ENCODE measurements at regions not wholly inside any gene's neighbourhood (a gene's known extent, or its start where the extent isn't known, plus 50 kb on each side); places are given as distances from the start of the nearest gene placed in this dataset.
"Not testable (repeated sequence)": the region's sequence is repeated elsewhere in the genome, so short reads cannot be mapped to it uniquely, and the experiment has no call there.

GRCh38 chr3:26132942-26133341 is 343.1 kb downstream of the OXSM start:
- DNase-seq (ENCODE audit: low read depth, low spot score) = no peak

- DNase-seq (ENCODE audit: low read depth, low spot score) = no peak
Measured at GRCh38 chr3:26141296-26141695, 351.4 kb downstream of the OXSM start.

DNA sequence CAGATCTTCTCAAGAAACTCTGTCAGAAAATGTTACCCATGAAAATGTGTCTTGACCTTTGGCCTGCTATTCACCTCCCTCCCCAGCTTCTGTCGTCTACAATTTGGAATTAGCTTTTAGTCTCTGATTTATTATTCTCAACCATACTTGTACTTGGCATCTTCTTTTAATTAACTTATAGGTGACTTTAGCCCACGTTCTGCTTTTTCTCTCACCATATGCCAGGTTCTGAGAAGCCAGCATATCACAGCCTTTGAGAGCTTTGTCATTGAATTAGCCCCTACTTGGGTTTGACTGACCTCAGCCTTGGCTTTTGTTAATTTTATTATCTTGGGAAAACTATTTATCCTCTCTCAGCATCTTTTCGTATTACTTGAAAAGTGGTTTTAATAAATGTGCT is 355.9 kb downstream of the OXSM start:
- DNase-seq (ENCODE audit: low read depth, low spot score) = no peak

DNA sequence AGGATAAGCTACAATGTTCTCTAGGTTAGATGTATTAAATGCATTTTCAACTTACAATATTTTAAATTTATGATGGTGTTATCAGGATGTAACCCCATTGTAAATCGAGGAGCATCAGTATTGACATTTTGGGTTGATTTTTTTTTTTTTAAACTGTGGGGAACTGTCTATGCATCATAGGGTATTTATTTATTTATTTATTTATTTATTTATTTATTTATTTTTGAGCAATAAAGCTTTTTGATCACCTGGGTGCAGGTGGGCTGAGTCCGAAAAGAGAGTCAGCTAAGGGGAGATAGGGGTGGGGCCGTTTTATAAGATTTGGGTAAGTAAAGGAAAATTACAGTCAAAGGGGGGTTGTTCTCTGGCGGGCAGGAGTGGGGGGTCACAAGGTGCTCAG is 367.5 kb downstream of the OXSM start:
- DNase-seq (ENCODE audit: low read depth, low spot score) = not testable (repeated sequence)

GRCh38 chr3:26171006-26171405 is 381.1 kb downstream of the OXSM start:
- no peak for DNase-seq (ENCODE audit: low read depth, low spot score)

- DNase-seq (ENCODE audit: low read depth, low spot score) = no peak
Measured at GRCh38 chr3:26191556-26191955, 401.7 kb downstream of the OXSM start.

- DNase-seq (ENCODE audit: low read depth, low spot score) = no peak
Measured at GRCh38 chr3:26193558-26193957, 403.7 kb downstream of the OXSM start.

DNA sequence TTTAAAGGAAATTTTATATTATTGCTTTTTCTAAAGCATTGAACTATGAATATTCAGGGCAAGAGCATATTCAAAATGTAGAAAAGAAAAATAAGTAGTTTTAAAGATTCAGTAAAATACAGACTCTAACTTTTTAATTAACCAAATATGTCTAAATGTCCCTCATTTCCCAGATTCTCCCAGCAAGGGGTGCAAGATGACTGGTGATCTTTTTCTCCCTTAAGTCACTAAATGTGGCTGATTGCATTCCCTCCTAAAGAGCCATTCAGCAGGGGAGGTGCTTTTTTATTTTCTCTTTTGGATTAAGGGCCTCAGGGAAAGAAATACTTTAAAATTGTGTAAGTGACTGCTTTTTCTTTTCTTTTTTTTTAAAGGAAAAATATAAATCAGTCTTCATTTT is 406.9 kb downstream of the OXSM start:
- no peak for DNase-seq (ENCODE audit: low read depth, low spot score)

GRCh38 chr3:26198609-26199008 is 408.7 kb downstream of the OXSM start:
- no peak for DNase-seq (ENCODE audit: low read depth, low spot score)

- DNase-seq (ENCODE audit: low read depth, low spot score) = no peak
Measured at GRCh38 chr3:26202169-26202568, 412.3 kb downstream of the OXSM start.

DNA sequence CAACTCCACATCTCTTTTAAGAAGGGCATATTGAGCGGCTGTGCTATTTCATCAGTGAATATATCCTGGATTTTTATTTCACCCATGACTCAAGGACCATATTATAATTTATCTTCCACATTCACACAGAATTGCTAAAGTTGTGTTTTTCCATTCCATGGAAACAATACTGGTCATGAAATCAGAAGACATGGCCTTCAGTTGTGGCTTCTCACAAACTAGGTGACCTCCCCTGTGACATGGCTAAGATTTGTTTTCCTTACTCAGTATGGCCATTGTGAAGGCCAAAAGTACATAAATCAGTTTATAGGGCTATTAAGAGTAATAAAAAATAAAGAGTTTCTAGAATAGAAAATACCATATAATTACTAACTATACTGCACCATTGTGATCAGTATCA is 415.6 kb downstream of the OXSM start:
- no peak for DNase-seq (ENCODE audit: low read depth, low spot score)

DNA sequence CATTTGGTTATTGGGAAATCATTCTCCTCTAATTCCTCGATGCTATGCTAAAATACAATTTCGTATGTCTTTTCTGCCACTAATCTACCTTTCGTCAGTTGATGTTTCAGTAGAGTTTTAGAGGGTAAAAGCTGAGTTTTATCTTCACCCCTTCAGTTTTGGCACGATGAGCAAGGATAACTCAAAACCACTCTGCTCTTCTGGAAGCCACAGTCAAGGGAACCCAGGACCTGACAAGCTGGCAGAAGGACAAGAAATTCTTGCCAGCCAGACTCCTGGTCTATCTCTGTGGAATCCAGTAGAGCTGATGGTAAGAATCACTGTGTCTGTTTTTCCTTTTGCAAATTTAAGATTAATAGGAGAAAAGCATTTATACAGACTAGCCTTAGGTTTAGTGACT is 414.4 kb upstream of the LRRC3B start:
- no peak for DNase-seq (ENCODE audit: low read depth, low spot score)

DNA sequence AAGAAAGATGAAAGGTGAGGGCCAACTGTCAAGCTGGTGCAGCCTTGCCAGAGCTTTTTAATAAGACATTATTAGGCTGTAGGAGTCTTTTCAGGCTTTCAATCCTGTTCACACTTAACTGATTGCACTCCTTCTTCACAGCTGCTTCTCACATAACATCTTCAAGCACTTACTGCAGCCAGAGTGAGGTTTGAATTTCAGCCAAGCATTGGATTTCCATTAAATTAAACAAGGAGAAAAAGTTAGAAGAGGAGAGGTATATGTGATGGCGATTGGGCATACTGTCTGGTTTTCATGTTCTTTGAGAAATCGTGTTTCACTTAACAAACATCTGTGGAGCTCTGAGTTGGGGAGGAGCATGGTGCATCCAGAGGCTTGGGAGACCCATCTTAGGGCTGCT is 392.8 kb upstream of the LRRC3B start:
- no peak for DNase-seq (ENCODE audit: low read depth, low spot score)

- no peak for DNase-seq (ENCODE audit: low read depth, low spot score)
Measured at GRCh38 chr3:26233374-26233773, 389.2 kb upstream of the LRRC3B start.

DNA sequence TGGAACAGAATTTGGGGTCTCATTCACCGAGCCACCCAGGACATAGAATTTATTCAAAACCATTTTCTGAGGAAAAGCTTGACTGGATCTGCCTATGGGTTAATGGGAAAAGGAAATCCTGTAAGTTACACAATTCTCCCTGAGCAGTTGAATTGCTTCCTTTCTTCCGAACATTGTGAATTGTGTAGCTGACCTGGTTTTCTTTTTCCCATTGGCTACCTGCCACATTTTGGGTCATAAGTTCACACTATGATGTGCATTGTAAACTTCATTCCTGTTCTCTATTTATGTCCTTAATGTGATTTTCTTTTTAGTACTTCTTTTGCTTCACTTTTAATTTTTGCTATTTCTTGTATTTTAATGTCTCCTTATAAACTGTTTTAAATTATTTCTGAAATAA is 386.0 kb upstream of the LRRC3B start:
- no peak for DNase-seq (ENCODE audit: low read depth, low spot score)

- DNase-seq (ENCODE audit: low read depth, low spot score) = no peak
Measured at GRCh38 chr3:26237036-26237682, 385.4 kb upstream of the LRRC3B start.

GRCh38 chr3:26244586-26244985 is 378.0 kb upstream of the LRRC3B start:
- DNase-seq (ENCODE audit: low read depth, low spot score) = not testable (repeated sequence)

DNA sequence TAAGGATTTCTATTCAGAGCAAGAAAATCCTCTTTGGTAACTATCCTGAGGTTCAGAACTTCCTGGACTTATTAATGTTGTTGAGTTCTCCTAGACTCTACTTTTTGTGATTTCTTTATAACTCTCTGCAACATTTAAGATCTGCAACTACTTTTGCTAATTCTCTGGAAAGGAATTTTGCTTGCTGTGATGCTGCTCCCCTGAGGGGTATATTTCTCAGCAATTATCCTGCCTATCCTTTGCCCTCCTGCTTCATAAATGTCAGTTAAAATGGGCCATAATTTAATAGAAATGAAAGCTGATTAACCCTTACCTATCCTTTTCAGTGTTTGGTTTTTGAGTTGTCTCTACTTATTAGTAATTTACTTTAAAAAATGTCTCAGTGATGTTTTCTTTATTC is 377.3 kb upstream of the LRRC3B start:
- DNase-seq (ENCODE audit: low read depth, low spot score) = no peak

GRCh38 chr3:26246901-26247300 is 375.7 kb upstream of the LRRC3B start:
- no peak for DNase-seq (ENCODE audit: low read depth, low spot score)

DNA sequence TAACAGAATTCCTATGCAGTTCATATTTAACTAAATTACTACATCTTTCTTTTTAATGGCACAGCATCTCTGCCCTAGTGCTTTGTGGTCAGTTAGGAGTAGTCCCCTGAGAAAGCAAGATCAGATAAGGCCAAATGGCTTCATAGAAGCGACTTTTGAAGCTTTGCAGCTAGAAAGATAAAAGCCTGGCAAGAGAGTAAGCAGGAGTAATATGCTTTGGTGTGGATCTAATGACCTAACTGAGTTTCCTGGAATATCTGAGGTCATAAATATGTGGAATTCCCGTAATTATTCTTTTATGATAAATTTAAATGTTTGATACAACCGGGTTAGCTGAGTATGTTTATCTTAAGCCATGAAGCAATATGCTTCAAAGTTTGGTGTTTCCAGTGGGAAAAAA is 374.9 kb upstream of the LRRC3B start:
- DNase-seq (ENCODE audit: low read depth, low spot score) = no peak

DNA sequence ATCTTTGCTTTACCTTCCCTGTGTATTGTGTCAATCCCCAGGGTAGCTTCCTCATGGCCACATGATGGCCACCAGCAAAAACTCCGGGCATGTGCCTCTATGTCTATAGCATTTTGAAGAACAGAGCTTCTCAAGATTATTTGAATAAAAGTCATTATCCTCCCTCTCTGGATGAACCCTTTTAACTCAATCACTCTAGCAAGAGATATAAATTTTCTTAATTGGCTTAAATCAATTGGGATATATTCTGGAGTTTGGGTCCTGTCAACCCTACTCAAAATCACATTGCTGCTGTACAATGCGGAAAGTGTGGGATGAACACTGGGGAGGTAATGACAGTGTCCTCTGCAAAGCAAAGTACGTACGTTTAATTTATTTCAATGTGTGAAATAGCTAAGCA is 370.6 kb upstream of the LRRC3B start:
- DNase-seq (ENCODE audit: low read depth, low spot score) = no peak

GRCh38 chr3:26256224-26256623 is 366.3 kb upstream of the LRRC3B start:
- DNase-seq (ENCODE audit: low read depth, low spot score) = no peak

- no peak for DNase-seq (ENCODE audit: low read depth, low spot score)
Measured at GRCh38 chr3:26259176-26259575, 363.4 kb upstream of the LRRC3B start.

DNA sequence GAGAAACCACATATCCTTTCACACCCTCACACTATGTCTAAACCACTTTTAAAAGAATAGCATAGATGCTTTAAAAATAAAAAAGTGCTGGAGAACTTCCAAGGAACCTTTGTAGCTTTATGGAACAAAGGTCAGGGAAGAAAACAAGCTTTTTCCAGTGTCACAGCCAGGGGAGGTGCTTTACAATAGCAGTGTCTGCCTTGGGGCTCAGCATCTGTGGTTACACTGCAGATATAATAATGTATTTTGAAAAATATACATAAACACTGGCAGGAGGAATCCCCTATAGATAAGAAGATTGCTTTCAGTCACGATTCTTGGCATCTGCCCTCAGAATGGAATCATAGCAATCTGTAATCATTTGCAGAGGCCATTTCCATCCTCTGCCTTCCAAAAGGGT is 362.4 kb upstream of the LRRC3B start:
- no peak for DNase-seq (ENCODE audit: low read depth, low spot score)
